H1 (cell line): ENCODE measurements at regions not wholly inside any gene's neighbourhood (a gene's known extent, or its start where the extent isn't known, plus 50 kb on each side); places are given as distances from the start of the nearest gene placed in this dataset.

Experiments
- POLR2A ChIP-seq, 2 experiments: IDR thresholded peaks; 1 replicate in 1 of 2; 2 replicates in 1 of 2; pipeline ENCODE4 v1.6.1; 2011; ENCODE audit warnings: low read depth in 2 of 2, low read length in 2 of 2, mild to moderate bottlenecking in 2 of 2; ENCODE audit errors: control extremely low read depth in 1 of 2
- RFX5 ChIP-seq: IDR thresholded peaks from 2 replicates; pipeline ENCODE4 v1.6.1; 2011; ENCODE audit warnings: low read depth, low read length, improper control_type of control experiment, borderline replicate concordance
- SIN3A ChIP-seq, 2 experiments: IDR thresholded peaks in 1 of 2; conservative IDR thresholded peaks in 1 of 2; 2 replicates each; pipeline ENCODE4 v1.6.1; 2011 to 2012; ENCODE audit warnings: low read length in 2 of 2, improper control_type of control experiment in 1 of 2, low read depth in 1 of 2, mild to moderate bottlenecking in 1 of 2
- YY1 ChIP-seq: IDR thresholded peaks from 2 replicates; pipeline ENCODE4 v1.6.1; 2011; ENCODE audit warnings: low read depth, mild to moderate bottlenecking, low read length

GRCh38 chr9:72440992-72441847 lies 76.2 kb upstream of the ZFAND5 start (continued):
- TF ChIP-seq RFX5: no peak
- no peak for TF ChIP-seq POLR2A (IDR thresholded peaks at IDR 0.05; ENCODE audit: control extremely low read depth in 1 of 2, low read depth in 2 of 2, low read length in 2 of 2)
- TF ChIP-seq YY1: no peak
- no peak for TF ChIP-seq SIN3A (conservative IDR thresholded peaks at IDR 0.05 in 1 of 2, IDR thresholded peaks at IDR 0.05 in 1 of 2; ENCODE audit: low read depth in 1 of 2, low read length in 2 of 2)
